LNCaP clone FGC (cell line): ENCODE measurements at regions not wholly inside any gene's neighbourhood (a gene's known extent, or its start where the extent isn't known, plus 50 kb on each side); places are given as distances from the start of the nearest gene placed in this dataset.
"Not testable (repeated sequence)": the region's sequence is repeated elsewhere in the genome, so short reads cannot be mapped to it uniquely, and the experiment has no call there.

Experiments used
- DNase-seq: peaks from one replicate; pipeline ENCODE4 v3.0.0-alpha.2; 2011; ENCODE audit warnings: low read depth
- H3K4me3 ChIP-seq: 2 replicates; pipeline ENCODE4 v1.5.1; 2011; ENCODE audit warnings: mild to moderate bottlenecking, low read depth, low read length, control low read depth
- TF ChIP-seq, protein P1 (sequence below): IDR thresholded peaks from 2 replicates; pipeline ENCODE4 v1.5.1; 2012; ENCODE audit warnings: mild to moderate bottlenecking; ENCODE audit not compliant: control insufficient read depth, insufficient read depth; ENCODE audit errors: extremely low read depth

GRCh38 chr20:57977569-57977968, 250.9 kb downstream of the ANKRD60 start:
- DNase-seq = no peak
- TF ChIP-seq, protein P1, sequence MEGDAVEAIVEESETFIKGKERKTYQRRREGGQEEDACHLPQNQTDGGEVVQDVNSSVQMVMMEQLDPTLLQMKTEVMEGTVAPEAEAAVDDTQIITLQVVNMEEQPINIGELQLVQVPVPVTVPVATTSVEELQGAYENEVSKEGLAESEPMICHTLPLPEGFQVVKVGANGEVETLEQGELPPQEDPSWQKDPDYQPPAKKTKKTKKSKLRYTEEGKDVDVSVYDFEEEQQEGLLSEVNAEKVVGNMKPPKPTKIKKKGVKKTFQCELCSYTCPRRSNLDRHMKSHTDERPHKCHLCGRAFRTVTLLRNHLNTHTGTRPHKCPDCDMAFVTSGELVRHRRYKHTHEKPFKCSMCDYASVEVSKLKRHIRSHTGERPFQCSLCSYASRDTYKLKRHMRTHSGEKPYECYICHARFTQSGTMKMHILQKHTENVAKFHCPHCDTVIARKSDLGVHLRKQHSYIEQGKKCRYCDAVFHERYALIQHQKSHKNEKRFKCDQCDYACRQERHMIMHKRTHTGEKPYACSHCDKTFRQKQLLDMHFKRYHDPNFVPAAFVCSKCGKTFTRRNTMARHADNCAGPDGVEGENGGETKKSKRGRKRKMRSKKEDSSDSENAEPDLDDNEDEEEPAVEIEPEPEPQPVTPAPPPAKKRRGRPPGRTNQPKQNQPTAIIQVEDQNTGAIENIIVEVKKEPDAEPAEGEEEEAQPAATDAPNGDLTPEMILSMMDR = no peak
- no peak overlapping the region for H3K4me3 ChIP-seq

DNA sequence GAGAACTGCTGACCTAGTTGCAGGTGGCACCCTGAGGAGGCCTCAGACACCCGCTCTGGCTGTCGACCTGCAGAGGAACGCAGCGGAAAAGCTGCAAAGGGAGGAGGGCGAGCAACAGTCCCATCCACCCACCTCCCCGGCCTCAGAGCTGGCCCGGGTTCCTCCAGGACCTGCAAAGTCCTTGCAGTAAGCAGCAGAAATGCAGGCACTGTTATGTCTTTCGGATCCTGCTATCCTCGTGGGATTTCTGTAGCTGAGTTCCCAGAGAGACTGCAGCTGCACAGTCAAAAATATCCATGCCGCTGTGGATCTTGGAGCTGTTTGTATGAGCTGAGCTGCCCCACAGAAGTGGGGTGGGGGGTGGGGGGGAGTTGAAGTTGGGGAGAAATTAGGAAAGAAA, 251.3 kb downstream of the ANKRD60 start:
- H3K4me3 ChIP-seq = no peak overlapping the region
- TF ChIP-seq, protein P1 = no peak
- no peak for DNase-seq

- no peak overlapping the region for H3K4me3 ChIP-seq
- DNase-seq = no peak
- TF ChIP-seq, protein P1 = no peak
These were observed 253.6 kb downstream of the ANKRD60 start for GRCh38 chr20:57974863-57975262.

DNA sequence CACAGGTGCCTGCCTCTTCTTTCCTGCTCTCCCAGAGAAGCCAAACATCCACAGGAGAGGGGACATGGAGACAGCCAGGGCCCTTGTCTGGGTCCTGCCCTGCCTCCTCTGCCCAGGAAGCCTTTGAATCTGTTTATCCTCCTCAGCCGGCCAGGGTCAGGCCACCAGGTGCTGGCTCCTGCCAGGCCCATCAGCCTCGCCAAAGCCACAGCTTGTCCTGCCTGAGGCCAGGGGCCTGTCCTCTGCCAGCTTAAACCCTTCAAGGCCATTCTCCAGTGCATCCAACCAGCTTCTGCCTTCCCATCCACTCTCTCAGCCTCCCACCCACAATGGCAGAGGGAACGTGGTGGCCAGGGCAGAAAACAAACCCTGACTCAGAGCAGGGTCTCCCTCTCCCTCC, 254.6 kb downstream of the ANKRD60 start:
- H3K4me3 ChIP-seq = no peak overlapping the region
- DNase-seq = no peak
- TF ChIP-seq, protein P1 = no peak

DNA sequence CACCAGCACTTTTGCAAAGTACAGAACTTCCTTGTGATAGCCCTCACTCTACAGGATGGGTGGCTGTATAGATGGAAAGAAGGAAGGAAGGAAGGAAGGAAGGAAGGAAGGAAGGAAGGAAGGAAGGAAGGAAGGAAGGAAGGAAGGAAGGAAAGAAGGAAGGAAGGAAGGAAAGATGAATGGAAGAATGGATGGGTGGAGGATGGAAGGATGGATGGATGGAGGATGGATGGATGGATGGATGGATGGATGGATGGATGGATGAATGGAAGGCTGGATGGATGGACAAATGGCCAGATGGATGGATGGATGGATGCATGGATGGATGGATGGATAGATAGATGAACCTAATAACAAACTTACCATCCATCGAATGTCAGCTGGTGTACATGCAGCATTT, 256.9 kb downstream of the ANKRD60 start:
- not testable (repeated sequence) for DNase-seq, H3K4me3 ChIP-seq

DNA sequence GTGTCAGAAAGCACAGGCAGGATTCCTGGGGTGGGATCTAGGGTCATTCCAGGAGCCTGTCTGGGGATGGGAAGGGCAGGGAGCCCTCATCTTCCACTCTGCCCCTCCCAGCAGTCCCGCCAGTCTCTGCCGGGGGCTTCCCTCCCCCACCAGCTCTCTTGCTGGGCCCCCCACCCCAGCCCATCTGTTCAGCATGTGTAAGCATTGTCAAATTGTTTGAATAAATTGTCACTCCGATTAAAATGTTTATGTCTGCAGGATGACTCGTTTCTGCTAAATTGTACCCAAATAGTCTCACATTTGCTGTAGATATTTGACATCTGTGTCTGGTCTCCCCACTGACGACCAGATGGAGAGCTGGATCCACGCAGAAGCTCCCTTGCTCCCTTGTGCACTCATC, 257.6 kb downstream of the ANKRD60 start:
- DNase-seq = no peak
- no peak overlapping the region for H3K4me3 ChIP-seq
- TF ChIP-seq, protein P1 = no peak

DNA sequence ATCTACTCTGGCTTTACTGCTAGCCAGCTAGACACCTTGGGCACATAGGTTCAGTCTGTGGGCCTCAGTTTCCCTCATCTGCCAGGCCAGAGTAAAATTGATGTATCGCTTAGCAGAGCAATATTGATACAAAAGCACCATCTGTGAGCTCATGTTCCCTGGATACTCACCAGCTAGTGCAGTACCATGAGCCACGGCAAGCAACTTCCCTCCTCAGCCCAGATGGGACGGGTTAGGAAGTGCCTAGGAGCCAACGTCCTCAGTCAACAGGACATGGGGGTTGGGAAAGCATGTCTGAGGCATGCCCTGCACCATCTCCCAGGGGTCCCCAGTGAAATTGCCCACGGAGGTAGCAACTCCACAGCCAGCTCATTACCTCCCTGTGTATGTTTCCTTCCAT, 258.3 kb downstream of the ANKRD60 start:
- H3K4me3 ChIP-seq = no peak overlapping the region
- TF ChIP-seq, protein P1 = no peak
- DNase-seq = no peak

GRCh38 chr20:57968120-57968519, 258.3 kb upstream of the PMEPA1 start:
- TF ChIP-seq, protein P1 = no peak
- no peak for DNase-seq
- no peak overlapping the region for H3K4me3 ChIP-seq
